DMS153 (cell line): ENCODE measurements at regions not wholly inside any gene's neighbourhood (a gene's known extent, or its start where the extent isn't known, plus 50 kb on each side); places are given as distances from the start of the nearest gene placed in this dataset.

Experiments used
- DNase-seq: peaks from one replicate; lab custom pipeline; 2025; lab: John Stamatoyannopoulos, UW

DNA sequence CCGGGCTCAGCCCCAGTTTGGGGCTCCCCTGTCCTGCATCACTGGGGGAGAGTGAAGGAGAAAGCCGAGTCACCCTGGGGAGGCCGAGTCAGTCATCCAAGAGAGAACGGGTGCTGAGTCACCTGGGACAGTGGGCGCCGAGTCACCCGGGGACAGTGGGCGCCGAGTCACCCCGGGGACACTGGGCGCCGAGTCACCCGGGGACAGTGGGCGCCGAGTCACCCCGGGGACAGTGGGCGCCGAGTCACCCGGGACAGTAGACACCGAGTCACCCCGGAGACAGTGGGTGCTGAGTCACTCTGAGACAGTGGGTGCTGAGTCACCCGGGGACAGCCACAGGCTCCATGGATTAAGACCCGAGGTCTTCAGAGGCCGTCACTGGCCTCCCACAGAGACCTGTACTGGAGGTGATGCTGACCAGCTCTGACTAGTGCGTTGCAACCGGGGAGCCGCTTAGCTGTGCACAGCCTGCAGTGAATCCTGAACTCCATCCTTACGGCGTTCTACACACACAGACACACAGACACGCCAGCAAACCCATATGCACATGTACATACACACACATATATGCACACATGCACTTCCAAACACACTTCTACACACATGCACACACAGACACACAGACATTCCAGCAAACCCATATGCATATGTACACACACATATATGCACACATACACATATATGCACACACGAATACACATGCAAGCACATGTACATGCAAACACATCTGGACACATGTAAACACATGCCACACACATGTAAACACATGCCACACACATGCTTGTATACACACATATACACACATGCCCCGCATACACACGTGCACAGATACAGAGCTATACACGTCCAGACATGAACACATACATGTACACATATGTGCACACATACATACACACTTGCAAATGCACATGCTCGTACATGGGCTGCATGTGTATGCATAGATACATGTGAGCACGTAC, 64.9 kb upstream of the GALNT9 start:
- DNase-seq: no peak

DNA sequence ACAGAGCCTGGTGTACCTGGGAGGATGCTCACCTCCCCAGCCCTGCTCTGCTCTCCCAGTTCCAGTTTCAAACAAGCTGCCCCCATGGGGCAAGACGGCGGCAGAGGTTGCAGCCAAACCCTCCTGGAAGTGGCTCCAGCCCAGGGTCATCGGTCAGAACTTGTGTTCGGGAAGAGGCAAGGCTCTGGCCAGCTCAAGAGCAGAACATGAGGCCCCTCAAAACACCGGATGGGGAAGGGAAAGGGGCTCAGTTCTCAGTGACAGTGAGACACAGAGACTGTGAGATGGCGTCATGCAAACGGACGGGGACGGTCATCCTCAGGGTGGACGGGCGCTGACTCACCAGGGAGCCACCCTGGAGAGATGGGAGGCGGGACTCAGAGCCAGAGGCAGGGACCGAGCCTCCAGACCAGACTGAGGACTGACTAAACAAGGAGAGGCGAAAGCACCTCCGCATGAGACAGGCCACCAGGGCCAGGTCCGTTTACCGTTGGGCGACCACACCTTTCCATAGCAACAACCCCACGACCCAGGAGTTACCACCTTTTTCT, 63.9 kb upstream of the GALNT9 start:
- DNase-seq: no peak

DNA sequence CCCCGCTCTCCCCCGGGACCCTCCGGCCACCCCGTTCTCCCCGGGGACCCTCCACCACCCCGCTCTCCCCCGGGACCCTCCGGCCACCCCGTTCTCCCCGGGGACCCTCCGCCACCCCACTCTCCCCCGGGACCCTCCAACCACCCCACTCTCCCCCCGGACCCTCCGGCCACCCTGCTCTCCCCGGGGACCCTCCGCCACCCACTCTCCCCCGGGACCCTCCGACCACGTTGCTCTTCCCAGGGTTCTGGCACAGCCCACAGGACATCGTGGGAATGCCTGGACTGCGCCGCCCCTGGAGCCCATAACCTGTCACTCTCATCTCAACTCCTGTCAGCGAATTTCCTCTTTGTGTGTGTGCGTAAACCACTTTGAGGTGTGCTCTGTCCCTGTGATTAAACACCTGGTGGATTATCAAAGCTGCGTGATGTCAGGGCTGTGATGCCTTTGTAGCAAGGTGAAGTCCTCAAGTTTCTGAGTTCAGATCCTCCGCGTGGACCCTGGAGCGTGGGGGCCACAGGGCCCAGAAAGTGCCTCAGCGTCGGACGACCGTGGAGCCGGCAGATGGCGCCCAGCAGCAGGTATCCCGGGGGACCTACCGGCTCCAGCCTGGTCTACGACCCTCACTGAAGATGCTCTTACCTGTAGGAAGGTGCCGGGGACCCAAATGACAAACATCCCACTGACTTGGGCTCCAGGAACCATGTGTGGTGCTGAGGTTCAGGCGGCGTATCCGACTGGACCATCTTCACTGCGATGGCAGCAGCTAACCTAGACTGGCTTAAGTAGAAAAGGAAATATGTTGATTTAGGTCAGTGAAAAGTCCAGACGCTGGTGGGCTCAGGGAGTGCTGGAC, 63.2 kb upstream of the GALNT9 start:
- DNase-seq: no peak

DNA sequence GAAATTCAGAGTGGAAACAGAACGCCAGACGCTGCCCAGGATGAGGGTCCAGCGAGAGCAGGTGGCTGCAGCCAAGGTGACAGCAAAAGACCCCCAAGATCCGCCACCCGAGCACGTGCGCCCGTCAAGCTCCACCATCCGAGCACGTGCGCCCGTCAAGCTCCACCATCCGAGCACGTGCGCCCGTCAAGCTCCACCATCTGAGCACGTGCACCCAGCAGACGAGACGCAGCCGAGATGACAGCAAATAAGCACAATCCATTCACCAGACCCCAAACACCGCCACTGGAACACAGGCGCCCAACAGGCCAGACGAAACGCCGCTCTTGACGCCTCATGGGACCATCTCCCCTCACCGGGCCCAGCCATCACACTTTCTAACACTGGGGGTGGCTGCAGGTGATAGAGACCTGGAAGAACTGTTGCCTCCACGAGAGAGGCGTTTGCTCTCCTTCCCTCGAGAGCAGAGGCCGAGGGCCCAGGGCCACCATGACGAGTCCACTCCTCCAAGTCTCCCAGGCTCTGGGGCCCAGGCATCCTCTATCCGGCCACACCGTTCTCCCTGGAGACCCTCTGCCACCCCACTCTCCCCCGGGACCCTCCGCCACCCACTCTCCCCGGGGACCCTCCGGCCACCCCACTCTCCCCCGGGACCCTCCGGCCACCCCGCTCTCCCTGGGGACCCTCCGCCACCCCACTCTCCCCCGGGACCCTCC, 62.1 kb upstream of the GALNT9 start:
- DNase-seq: no peak

DNA sequence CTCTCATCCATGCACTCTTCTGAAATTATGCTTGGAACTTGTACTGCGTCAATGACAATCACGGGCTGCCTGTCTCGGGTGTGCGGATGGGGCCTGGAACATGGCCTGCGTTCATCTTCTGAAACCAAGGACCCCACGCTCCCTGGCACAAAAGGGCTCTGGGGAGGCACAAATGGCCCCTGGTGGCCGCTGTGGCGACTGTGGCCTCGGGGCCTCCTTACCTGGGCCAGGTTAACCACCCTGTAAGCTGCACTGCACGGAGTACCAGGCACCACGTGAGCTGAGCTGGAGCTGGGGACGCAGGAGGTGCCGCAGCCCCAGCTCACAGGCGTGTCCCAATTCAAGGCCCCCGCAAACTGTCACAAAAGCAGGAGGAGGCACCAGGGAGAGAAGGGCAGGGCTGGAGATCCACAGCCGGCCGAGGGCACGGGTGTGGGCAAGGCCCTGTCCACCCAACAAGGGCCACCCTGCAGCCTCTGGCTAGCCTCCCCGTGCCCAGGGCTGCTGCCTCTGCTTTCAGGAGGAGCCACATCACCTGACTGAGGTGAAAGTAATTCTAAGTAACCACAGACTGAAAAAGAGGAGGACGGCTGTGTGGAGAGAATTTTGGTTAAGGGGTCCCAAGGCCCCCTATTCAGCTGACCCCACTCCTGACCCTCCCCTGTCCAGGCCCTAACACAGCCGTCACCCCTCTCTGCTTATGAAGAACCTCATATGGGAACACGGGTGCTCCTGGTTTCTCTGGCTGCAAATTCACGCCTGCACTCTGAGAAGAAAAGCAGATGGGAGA, 61.1 kb upstream of the GALNT9 start:
- DNase-seq: no peak

DNA sequence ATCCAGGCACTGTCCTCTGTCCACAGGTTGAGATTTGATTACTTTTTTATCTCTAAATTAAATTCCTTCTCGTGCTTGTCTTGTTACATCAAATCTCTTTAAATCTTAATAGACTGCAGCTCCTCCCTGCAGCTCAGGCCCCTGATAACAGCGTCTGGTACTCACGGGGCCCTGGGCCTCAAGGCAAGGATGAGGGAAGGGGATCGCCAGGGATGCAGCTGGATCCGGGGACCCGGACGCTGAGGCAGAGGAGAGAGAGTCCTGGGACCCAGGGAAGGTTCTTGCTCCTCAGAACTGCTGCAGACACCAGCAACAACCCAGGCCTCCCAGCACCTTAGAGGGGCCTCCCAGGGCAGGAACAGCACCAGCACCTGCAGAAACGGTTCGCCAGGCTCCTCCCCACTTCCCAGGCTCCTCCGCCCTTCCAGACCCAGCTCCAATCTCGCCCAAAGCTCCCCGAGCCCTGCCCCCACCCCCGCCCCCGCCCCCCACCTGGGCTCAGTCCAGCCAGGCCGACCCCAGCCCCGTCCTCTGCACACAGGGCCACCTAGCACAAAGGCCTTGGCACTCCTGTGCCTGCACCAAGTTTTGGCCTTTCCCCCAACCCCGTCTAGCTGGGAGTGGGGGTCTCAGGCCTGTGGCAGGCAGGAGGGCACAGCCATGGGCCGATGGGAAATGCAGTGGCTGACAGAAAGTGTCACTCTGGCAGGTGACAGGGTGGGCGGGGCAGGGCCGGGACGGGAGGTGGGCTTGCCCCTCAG, 60.3 kb upstream of the GALNT9 start:
- no peak for DNase-seq

- no peak for DNase-seq
These were observed 59.6 kb upstream of the GALNT9 start for GRCh38 chr12:132389026-132389425.

- no peak for DNase-seq
These were observed 59.1 kb upstream of the GALNT9 start for GRCh38 chr12:132388379-132389015.

DNA sequence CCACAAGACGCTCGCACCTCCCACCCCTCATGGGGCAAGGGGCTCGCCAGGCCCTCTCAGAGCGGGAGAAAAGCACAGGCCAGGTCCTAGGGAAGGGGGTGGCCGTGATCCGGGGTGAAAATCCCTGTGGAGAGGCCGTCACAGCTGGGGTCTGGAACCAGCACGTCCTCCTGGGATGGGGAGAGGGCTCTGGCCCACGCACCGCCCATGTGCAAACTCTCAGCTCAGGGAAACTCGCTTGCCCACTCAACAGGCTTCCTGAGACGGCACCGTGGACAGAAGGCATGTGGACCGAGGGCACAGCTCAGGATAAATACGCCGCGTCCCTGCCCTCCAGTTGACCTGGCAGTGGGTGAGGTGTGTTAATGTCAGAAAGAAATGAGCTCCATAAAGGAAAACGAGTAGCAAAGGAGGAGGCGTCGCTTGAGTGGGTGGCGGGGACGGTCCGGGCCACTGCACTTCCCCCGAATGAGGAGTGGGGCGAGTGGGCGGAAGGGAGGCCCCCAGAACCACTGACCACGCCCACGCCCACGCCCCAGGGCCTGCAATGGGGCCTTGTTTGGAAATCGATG, 57.6 kb upstream of the GALNT9 start:
- DNase-seq: no peak

- no peak for DNase-seq
These were observed 56.7 kb upstream of the GALNT9 start for GRCh38 chr12:132385923-132386751.

- DNase-seq: no peak
These were observed 55.8 kb upstream of the GALNT9 start for GRCh38 chr12:132384916-132385774.

- DNase-seq: no peak
These were observed 51.3 kb upstream of the GALNT9 start for GRCh38 chr12:132380641-132381040.

- peak; percentile 63 for DNase-seq
These were observed 50.6 kb upstream of the GALNT9 start for GRCh38 chr12:132379996-132380395.

GRCh38 chr12:132379576-132379975, 50.2 kb upstream of the GALNT9 start:
- DNase-seq: no peak
